Left ventricle myocardium inferior (tissue), 1 donor: ENCODE measurements at regions not wholly inside any gene's neighbourhood (a gene's known extent, or its start where the extent isn't known, plus 50 kb on each side); places are given as distances from the start of the nearest gene placed in this dataset.
"Not testable (repeated sequence)": the region's sequence is repeated elsewhere in the genome, so short reads cannot be mapped to it uniquely, and the experiment has no call there.

Source experiments
- DNase-seq: peaks from one replicate; pipeline ENCODE4 v3.0.0-alpha.2; 2020
- H3K27ac ChIP-seq: fragments of 200-600 bp; replicated peaks from 2 replicates; pipeline ENCODE4 v1.8.0; 2021
- H3K27me3 ChIP-seq: fragments of 200-600 bp; 2 replicates; pipeline ENCODE4 v1.8.0; 2021; ENCODE audit warnings: low read depth
- H3K36me3 ChIP-seq: fragments of 200-600 bp; 2 replicates; pipeline ENCODE4 v1.8.0; 2021
- H3K4me1 ChIP-seq: fragments of 200-600 bp; 2 replicates; pipeline ENCODE4 v1.8.0; 2021
- H3K4me3 ChIP-seq: fragments of 200-600 bp; 2 replicates; pipeline ENCODE4 v1.8.0; 2021; ENCODE audit warnings: mild to moderate bottlenecking, moderate library complexity
- H3K9me3 ChIP-seq: fragments of 200-600 bp; replicated peaks from 2 replicates; pipeline ENCODE4 v1.8.0; 2021
- intact Hi-C: fragments of 100-400 bp; cut with micrococcal nuclease; formaldehyde crosslinking; loops from one replicate; pipeline ENCODE4 v1.11.0; 2022
- donor health status: DM: no; HTN: yes; CAD: no; lungs with severe emphysema.

- not testable (repeated sequence) for H3K27ac ChIP-seq
Measured at GRCh38 chr1:149157409-149157808, 54.1 kb upstream of the NBPF9 start.

GRCh38 chr1:149158308-149158707 is 55.0 kb upstream of the NBPF9 start:
- H3K36me3 ChIP-seq, DNase-seq, H3K9me3 ChIP-seq, H3K4me1 ChIP-seq, intact Hi-C loops, H3K27me3 ChIP-seq, H3K4me3 ChIP-seq: not testable (repeated sequence)
- H3K27ac ChIP-seq, result peak overlapping the region; percentile 50

More at GRCh38 chr1:149157409-149157808, 54.1 kb upstream of the NBPF9 start:
- H3K27me3 ChIP-seq, H3K4me3 ChIP-seq, H3K9me3 ChIP-seq, H3K36me3 ChIP-seq, H3K4me1 ChIP-seq, DNase-seq, intact Hi-C loops: not testable (repeated sequence)

GRCh38 chr1:149163063-149163444 is 59.7 kb upstream of the NBPF9 start:
- intact Hi-C loops, H3K9me3 ChIP-seq, H3K4me1 ChIP-seq, H3K36me3 ChIP-seq, DNase-seq, H3K27ac ChIP-seq, H3K27me3 ChIP-seq, H3K4me3 ChIP-seq: not testable (repeated sequence)

GRCh38 chr1:149174765-149175164 is 71.4 kb upstream of the NBPF9 start:
- H3K27me3 ChIP-seq, H3K4me1 ChIP-seq, DNase-seq, H3K27ac ChIP-seq, H3K4me3 ChIP-seq, intact Hi-C loops, H3K36me3 ChIP-seq, H3K9me3 ChIP-seq: not testable (repeated sequence)

GRCh38 chr1:149175812-149176211 is 72.5 kb upstream of the NBPF9 start:
- DNase-seq, H3K4me1 ChIP-seq, H3K27me3 ChIP-seq, H3K9me3 ChIP-seq, H3K27ac ChIP-seq, intact Hi-C loops, H3K36me3 ChIP-seq: not testable (repeated sequence)
- H3K4me3 ChIP-seq, result peak overlapping the region; percentile 51

- Histone ChIP-seq H3K4me3 (peak overlapping the region; percentile 67), H3K27ac (peak overlapping the region; percentile 76)
- intact Hi-C loops, H3K36me3 ChIP-seq, H3K4me1 ChIP-seq, H3K27me3 ChIP-seq, H3K9me3 ChIP-seq: not testable (repeated sequence)
- peak; percentile 21 for DNase-seq
Measured at GRCh38 chr1:149176453-149177316, 73.3 kb upstream of the NBPF9 start.

GRCh38 chr1:149190742-149191141 is 87.4 kb upstream of the NBPF9 start:
- H3K9me3 ChIP-seq, H3K4me3 ChIP-seq, intact Hi-C loops, H3K36me3 ChIP-seq, DNase-seq, H3K27ac ChIP-seq, H3K27me3 ChIP-seq, H3K4me1 ChIP-seq: not testable (repeated sequence)

- peaks cover 11% of the 10 kb centered on the region for H3K4me1 ChIP-seq
- H3K4me3 ChIP-seq, H3K36me3 ChIP-seq, H3K27ac ChIP-seq, H3K9me3 ChIP-seq, DNase-seq, H3K27me3 ChIP-seq, intact Hi-C loops: not testable (repeated sequence)
Measured at GRCh38 chr1:149196651-149197050, 93.3 kb upstream of the NBPF9 start.

- H3K9me3 ChIP-seq, H3K36me3 ChIP-seq, DNase-seq, H3K27me3 ChIP-seq, H3K4me3 ChIP-seq, intact Hi-C loops: not testable (repeated sequence)
- H3K27ac ChIP-seq, result peak overlapping the region; percentile 36
- H3K4me1 ChIP-seq, result peaks cover 11% of the 10 kb centered on the region
Measured at GRCh38 chr1:149200567-149200966, 97.2 kb upstream of the NBPF9 start.

- intact Hi-C loops, result not testable (repeated sequence)
Measured at GRCh38 chr1:149202283-149202682, 98.9 kb upstream of the NBPF9 start.

GRCh38 chr1:149204396-149204795 is 101.0 kb upstream of the NBPF9 start:
- not testable (repeated sequence) for DNase-seq, H3K36me3 ChIP-seq

More at GRCh38 chr1:149202283-149202682, 98.9 kb upstream of the NBPF9 start:
- not testable (repeated sequence) for DNase-seq, H3K9me3 ChIP-seq, H3K27ac ChIP-seq, H3K27me3 ChIP-seq, H3K4me3 ChIP-seq, H3K36me3 ChIP-seq, H3K4me1 ChIP-seq

GRCh38 chr1:149208836-149209235 is 105.5 kb upstream of the NBPF9 start:
- DNase-seq, H3K36me3 ChIP-seq, H3K27ac ChIP-seq, intact Hi-C loops, H3K27me3 ChIP-seq, H3K4me1 ChIP-seq, H3K9me3 ChIP-seq, H3K4me3 ChIP-seq: not testable (repeated sequence)

More at GRCh38 chr1:149204396-149204795, 101.0 kb upstream of the NBPF9 start:
- H3K27me3 ChIP-seq, H3K4me3 ChIP-seq, intact Hi-C loops, H3K4me1 ChIP-seq, H3K9me3 ChIP-seq: not testable (repeated sequence)
- H3K27ac ChIP-seq, result peak overlapping the region; percentile 30

GRCh38 chr1:149211757-149212420 is 108.5 kb upstream of the NBPF9 start:
- H3K9me3 ChIP-seq, intact Hi-C loops: not testable (repeated sequence)
- peak overlapping the region; percentile 40 for H3K27ac ChIP-seq

GRCh38 chr1:149212946-149213345 is 109.6 kb upstream of the NBPF9 start:
- H3K27me3 ChIP-seq, intact Hi-C loops, H3K4me3 ChIP-seq, H3K9me3 ChIP-seq, H3K36me3 ChIP-seq, DNase-seq, H3K4me1 ChIP-seq, H3K27ac ChIP-seq: not testable (repeated sequence)

More at GRCh38 chr1:149211757-149212420, 108.5 kb upstream of the NBPF9 start:
- not testable (repeated sequence) for DNase-seq, H3K27me3 ChIP-seq, H3K4me1 ChIP-seq, H3K36me3 ChIP-seq, H3K4me3 ChIP-seq
